ENCODE measurements at regions not wholly inside any gene's neighbourhood (a gene's known extent, or its start where the extent isn't known, plus 50 kb on each side); places are given as distances from the start of the nearest gene placed in this dataset.

DNA sequence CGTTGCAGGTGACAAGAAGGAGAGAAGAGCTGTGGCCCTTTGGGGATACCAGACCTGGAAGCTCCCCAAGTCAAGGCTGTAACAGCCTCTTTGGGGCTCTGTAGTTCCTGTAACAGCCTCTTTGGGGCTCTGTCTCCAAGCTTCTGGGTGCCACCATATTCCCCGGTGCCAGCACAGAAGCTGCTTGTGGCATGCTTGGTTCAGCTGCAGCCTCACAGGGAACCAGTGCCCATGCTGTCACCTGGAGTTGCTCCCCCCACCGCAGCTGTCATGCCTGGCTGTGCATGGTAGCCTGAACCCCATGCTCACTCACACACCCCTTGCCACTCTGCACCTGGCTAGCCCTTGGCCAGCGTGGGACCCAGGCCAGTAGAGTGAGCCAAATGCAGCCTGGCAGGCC, 109.1 kb downstream of the ELAPOR2 start:
- no peaks in the 10 kb centered on the region for H3K9me1 ChIP-seq (ENCODE audit: control insufficient read depth, extremely low read depth, insufficient read depth, low read length)
- FAIRE-seq = no peak
- no peak for DNase-seq (ENCODE audit: low read depth, low spot score)
- TF ChIP-seq, protein P1, sequence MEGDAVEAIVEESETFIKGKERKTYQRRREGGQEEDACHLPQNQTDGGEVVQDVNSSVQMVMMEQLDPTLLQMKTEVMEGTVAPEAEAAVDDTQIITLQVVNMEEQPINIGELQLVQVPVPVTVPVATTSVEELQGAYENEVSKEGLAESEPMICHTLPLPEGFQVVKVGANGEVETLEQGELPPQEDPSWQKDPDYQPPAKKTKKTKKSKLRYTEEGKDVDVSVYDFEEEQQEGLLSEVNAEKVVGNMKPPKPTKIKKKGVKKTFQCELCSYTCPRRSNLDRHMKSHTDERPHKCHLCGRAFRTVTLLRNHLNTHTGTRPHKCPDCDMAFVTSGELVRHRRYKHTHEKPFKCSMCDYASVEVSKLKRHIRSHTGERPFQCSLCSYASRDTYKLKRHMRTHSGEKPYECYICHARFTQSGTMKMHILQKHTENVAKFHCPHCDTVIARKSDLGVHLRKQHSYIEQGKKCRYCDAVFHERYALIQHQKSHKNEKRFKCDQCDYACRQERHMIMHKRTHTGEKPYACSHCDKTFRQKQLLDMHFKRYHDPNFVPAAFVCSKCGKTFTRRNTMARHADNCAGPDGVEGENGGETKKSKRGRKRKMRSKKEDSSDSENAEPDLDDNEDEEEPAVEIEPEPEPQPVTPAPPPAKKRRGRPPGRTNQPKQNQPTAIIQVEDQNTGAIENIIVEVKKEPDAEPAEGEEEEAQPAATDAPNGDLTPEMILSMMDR (optimal IDR thresholded peaks at IDR 0.05 in 1 of 3, IDR thresholded peaks at IDR 0.05 in 1 of 3, conservative IDR thresholded peaks at IDR 0.05 in 1 of 3; ENCODE audit: extremely low read depth in 1 of 3, insufficient read depth in 2 of 3, low read length in 3 of 3) = no peak
- TF ChIP-seq EZH2 (IDR thresholded peaks at IDR 0.05; ENCODE audit: low read length) = no peak
- no peaks in the 10 kb centered on the region for H4K20me1 ChIP-seq (ENCODE audit: control insufficient read depth, extremely low read depth, insufficient read depth, low read length)
- no peak overlapping the region for H2AFZ ChIP-seq (ENCODE audit: control insufficient read depth, low read length)
- H3K36me3 ChIP-seq (ENCODE audit: control insufficient read depth in 2 of 2, extremely low read depth in 1 of 2, insufficient read depth in 2 of 2, low read length in 2 of 2) = no peaks in the 10 kb centered on the region
- H3K9ac ChIP-seq (ENCODE audit: control insufficient read depth, extremely low read depth, insufficient read depth, low read length) = no peak overlapping the region
- no peak overlapping the region for H3K4me3 ChIP-seq (ENCODE audit: control insufficient read depth in 2 of 3, extremely low read depth in 1 of 3, insufficient read depth in 2 of 3, low read depth in 1 of 3, low read length in 3 of 3)
- no peaks in the 10 kb centered on the region for H3K79me2 ChIP-seq (ENCODE audit: control insufficient read depth, insufficient read depth, low read length)
- H3K27ac ChIP-seq (ENCODE audit: control insufficient read depth, insufficient read depth, low read length) = no peak overlapping the region
- dilution Hi-C loops (cut with MboI; ENCODE audit: extremely low pct_ligation_motif_present, low sequenced_read_pairs) = no loop called here
- H3K4me2 ChIP-seq (ENCODE audit: control insufficient read depth, extremely low read depth, insufficient read depth, low read depth, low read length) = no peak overlapping the region
- H3K4me1 ChIP-seq (ENCODE audit: control insufficient read depth, extremely low read depth, insufficient read depth, low read length) = no peaks in the 10 kb centered on the region
- H3K9me3 ChIP-seq (ENCODE audit: control insufficient read depth, low read depth, low read length) = no peaks in the 10 kb centered on the region
- no peaks in the 10 kb centered on the region for H3K27me3 ChIP-seq (ENCODE audit: control insufficient read depth, extremely low read depth, insufficient read depth, low read length)

DNA sequence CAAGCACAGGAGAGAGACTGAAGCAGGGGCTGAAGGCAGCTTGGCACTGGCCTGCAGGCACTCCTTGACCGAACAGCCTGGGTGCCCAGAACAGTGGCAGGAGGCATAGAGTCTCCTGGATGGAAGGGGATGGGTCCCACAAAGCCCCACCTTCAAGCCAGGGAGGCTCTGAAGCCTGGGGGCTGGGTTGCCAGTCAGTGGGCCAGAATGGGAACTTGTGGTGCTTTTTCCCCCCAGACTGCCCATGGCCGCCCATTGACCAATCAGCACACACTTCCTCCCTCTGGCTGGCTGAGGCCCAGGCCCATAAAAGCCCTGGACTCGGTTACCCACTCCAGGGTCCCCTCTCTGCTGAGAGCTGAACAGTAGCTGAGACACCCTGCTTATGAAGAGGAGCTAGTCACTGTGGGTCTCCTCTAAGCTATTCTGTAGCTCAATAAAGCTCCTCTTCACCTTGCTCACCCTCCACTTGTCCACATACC, 109.6 kb downstream of the ELAPOR2 start:
- Histone ChIP-seq H3K27ac (ENCODE audit: control insufficient read depth, insufficient read depth, low read length) (no peak overlapping the region), H3K79me2 (ENCODE audit: control insufficient read depth, insufficient read depth, low read length) (no peaks in the 10 kb centered on the region), H4K20me1 (ENCODE audit: control insufficient read depth, extremely low read depth, insufficient read depth, low read length) (no peaks in the 10 kb centered on the region), H3K36me3 (ENCODE audit: control insufficient read depth in 2 of 2, extremely low read depth in 1 of 2, insufficient read depth in 2 of 2, low read length in 2 of 2) (no peaks in the 10 kb centered on the region), H3K9me1 (ENCODE audit: control insufficient read depth, extremely low read depth, insufficient read depth, low read length) (no peaks in the 10 kb centered on the region), H2AFZ (ENCODE audit: control insufficient read depth, low read length) (no peak overlapping the region), H3K4me3 (ENCODE audit: control insufficient read depth in 2 of 3, extremely low read depth in 1 of 3, insufficient read depth in 2 of 3, low read depth in 1 of 3, low read length in 3 of 3) (no peak overlapping the region), H3K27me3 (ENCODE audit: control insufficient read depth, extremely low read depth, insufficient read depth, low read length) (no peaks in the 10 kb centered on the region), H3K4me1 (ENCODE audit: control insufficient read depth, extremely low read depth, insufficient read depth, low read length) (no peaks in the 10 kb centered on the region), H3K4me2 (ENCODE audit: control insufficient read depth, extremely low read depth, insufficient read depth, low read depth, low read length) (no peak overlapping the region), H3K9ac (ENCODE audit: control insufficient read depth, extremely low read depth, insufficient read depth, low read length) (no peak overlapping the region), H3K9me3 (ENCODE audit: control insufficient read depth, low read depth, low read length) (no peaks in the 10 kb centered on the region)
- FAIRE-seq = no peak
- no peak for DNase-seq (ENCODE audit: low read depth, low spot score)
- no peak for TF ChIP-seq EZH2 (IDR thresholded peaks at IDR 0.05; ENCODE audit: low read length)
- TF ChIP-seq, protein P1 (optimal IDR thresholded peaks at IDR 0.05 in 1 of 3, IDR thresholded peaks at IDR 0.05 in 1 of 3, conservative IDR thresholded peaks at IDR 0.05 in 1 of 3; ENCODE audit: extremely low read depth in 1 of 3, insufficient read depth in 2 of 3, low read length in 3 of 3) = no peak
- dilution Hi-C loops (cut with MboI; ENCODE audit: extremely low pct_ligation_motif_present, low sequenced_read_pairs) = no loop called here
